Endothelial cell (in vitro differentiated cells): ENCODE measurements at regions not wholly inside any gene's neighbourhood (a gene's known extent, or its start where the extent isn't known, plus 50 kb on each side); places are given as distances from the start of the nearest gene placed in this dataset.
"Not testable (repeated sequence)": the region's sequence is repeated elsewhere in the genome, so short reads cannot be mapped to it uniquely, and the experiment has no call there.

Source experiments
- DNase-seq: peaks from one replicate; pipeline ENCODE4 v3.0.0; 2021; ENCODE audit warnings: low spot score
- H3K27ac Mint-ChIP-seq: one replicate; pipeline ENCODE4 v1.8.0; 2021; ENCODE audit warnings: mixed read lengths, inconsistent platforms; ENCODE audit not compliant: unreplicated experiment
- H3K27me3 Mint-ChIP-seq: one replicate; pipeline ENCODE4 v1.8.0; 2021; ENCODE audit warnings: mild to moderate bottlenecking, moderate library complexity, mixed read lengths, inconsistent platforms; ENCODE audit not compliant: unreplicated experiment
- H3K36me3 Mint-ChIP-seq: one replicate; pipeline ENCODE4 v1.8.0; 2021; ENCODE audit warnings: mild to moderate bottlenecking, low read depth, mixed read lengths, inconsistent platforms; ENCODE audit not compliant: unreplicated experiment
- H3K4me1 Mint-ChIP-seq: one replicate; pipeline ENCODE4 v1.8.0; 2021; ENCODE audit warnings: mild to moderate bottlenecking, mixed read lengths, inconsistent platforms; ENCODE audit not compliant: unreplicated experiment
- H3K4me3 Mint-ChIP-seq: one replicate; pipeline ENCODE4 v1.8.0; 2021; ENCODE audit warnings: mild to moderate bottlenecking, mixed read lengths, inconsistent platforms; ENCODE audit not compliant: unreplicated experiment
- H3K9me3 Mint-ChIP-seq: one replicate; pipeline ENCODE4 v1.8.0; 2021; ENCODE audit warnings: mixed read lengths, inconsistent platforms; ENCODE audit not compliant: unreplicated experiment
- CTCF ChIP-seq: fragments of 200-600 bp; sonication (generic); IDR thresholded peaks from one replicate; pipeline ENCODE4 v1.5.0; 2021; ENCODE audit warnings: antibody characterized with exemption; ENCODE audit not compliant: unreplicated experiment

GRCh38 chr17:79549141-79549915 is 61.5 kb downstream of the RBFOX3 start:
- no peak for TF ChIP-seq CTCF
- no peak for DNase-seq
- Mint-ChIP-seq H3K36me3 (no peaks in the 10 kb centered on the region), H3K27me3 (no peaks in the 10 kb centered on the region), H3K9me3 (no peaks in the 10 kb centered on the region), H3K4me3 (no peak overlapping the region), H3K27ac (no peak overlapping the region), H3K4me1 (no peaks in the 10 kb centered on the region)

DNA sequence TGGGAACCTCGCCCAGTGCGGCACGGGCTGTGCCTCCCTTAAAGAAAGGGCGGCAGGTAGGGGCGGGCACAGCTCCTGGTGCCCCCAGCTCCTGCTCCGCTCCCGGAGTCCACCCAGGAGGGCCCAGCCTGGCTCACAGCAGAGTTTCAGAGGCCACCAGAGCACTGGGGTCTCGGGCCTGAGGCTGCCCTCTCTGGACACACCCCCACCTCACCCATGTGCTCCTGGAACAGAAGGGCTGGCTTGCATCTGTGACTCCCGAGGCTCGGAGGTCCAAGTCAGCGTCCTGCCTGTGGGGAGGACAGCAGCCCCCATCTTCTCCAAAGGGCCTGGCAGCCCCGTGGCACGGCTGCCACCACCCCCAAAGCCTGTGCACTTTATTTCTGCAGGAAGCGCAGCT is 62.7 kb downstream of the RBFOX3 start:
- H3K36me3 Mint-ChIP-seq = no peaks in the 10 kb centered on the region
- no peak overlapping the region for H3K4me3 Mint-ChIP-seq
- no peak overlapping the region for H3K27ac Mint-ChIP-seq
- H3K27me3 Mint-ChIP-seq = no peaks in the 10 kb centered on the region
- H3K4me1 Mint-ChIP-seq = no peaks in the 10 kb centered on the region
- no peak for TF ChIP-seq CTCF
- H3K9me3 Mint-ChIP-seq = no peaks in the 10 kb centered on the region
- no peak for DNase-seq

DNA sequence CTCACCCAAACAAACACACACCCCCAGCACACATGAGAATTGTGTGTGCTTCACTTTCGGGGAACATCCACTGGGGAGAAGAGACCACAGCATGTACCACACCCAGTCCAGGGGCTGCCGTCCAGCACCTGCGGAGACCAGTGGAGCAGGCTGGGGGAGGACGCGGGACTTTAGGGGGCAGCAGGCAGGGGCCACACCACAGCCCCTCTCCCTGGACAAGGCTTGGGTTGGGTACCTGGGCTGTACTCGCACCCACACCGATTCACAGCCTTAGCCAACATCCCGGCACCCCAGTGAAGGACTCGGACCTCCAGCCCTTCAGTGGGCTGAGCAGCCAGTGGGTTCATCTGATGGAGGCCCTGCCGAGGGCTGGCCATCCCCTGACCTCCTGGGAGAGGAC is 63.3 kb downstream of the RBFOX3 start:
- TF ChIP-seq CTCF = no peak
- no peak overlapping the region for H3K4me3 Mint-ChIP-seq
- no peaks in the 10 kb centered on the region for H3K4me1 Mint-ChIP-seq
- no peaks in the 10 kb centered on the region for H3K27me3 Mint-ChIP-seq
- no peak for DNase-seq
- H3K9me3 Mint-ChIP-seq = no peaks in the 10 kb centered on the region
- H3K36me3 Mint-ChIP-seq = no peaks in the 10 kb centered on the region
- no peak overlapping the region for H3K27ac Mint-ChIP-seq

- DNase-seq, H3K27me3 Mint-ChIP-seq, H3K27ac Mint-ChIP-seq, H3K4me1 Mint-ChIP-seq, H3K4me3 Mint-ChIP-seq, H3K36me3 Mint-ChIP-seq, H3K9me3 Mint-ChIP-seq: not testable (repeated sequence)
Observed at GRCh38 chr17:79547171-79547570, 63.7 kb downstream of the RBFOX3 start.

DNA sequence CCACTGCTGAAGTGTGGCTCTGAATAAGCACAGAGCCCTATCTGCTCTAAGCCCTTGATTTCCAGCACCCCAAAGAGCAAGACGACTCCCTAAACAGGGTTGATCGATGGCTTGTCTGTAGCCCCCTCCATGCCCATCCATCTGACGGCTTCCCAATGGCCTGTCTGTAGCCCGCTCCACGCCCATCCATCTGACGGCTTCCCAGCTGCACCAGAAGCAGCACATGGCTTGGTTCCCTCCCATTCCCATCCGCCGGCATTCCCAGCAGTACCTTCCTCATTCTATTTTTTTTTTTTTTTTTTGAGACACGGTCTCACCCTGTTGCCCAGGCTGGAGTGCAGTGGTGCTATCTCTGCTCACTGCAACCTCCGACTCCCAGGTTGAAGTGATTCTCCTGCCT is 64.5 kb downstream of the RBFOX3 start:
- no peak for DNase-seq
- no peak overlapping the region for H3K27ac Mint-ChIP-seq
- peaks cover 4% of the 10 kb centered on the region for H3K27me3 Mint-ChIP-seq
- H3K9me3 Mint-ChIP-seq = no peaks in the 10 kb centered on the region
- TF ChIP-seq CTCF = no peak
- H3K4me3 Mint-ChIP-seq = no peak overlapping the region
- H3K36me3 Mint-ChIP-seq = no peaks in the 10 kb centered on the region
- H3K4me1 Mint-ChIP-seq = no peaks in the 10 kb centered on the region
